NCI-H526 treated with DMSO at 0.1 percent for 48 hours (cell line): ENCODE measurements at regions not wholly inside any gene's neighbourhood (a gene's known extent, or its start where the extent isn't known, plus 50 kb on each side); places are given as distances from the start of the nearest gene placed in this dataset.

Experiments
- DNase-seq: peaks from one replicate; lab custom pipeline; 2025; lab: John Stamatoyannopoulos, UW

GRCh38 chr11:70570693-70571395 is 172.5 kb downstream of the CTTN start:
- DNase-seq = no peak

- DNase-seq = no peak
These were observed 174.6 kb downstream of the CTTN start for GRCh38 chr11:70572974-70573260.

- no peak for DNase-seq
These were observed 175.4 kb downstream of the CTTN start for GRCh38 chr11:70573701-70574151.

GRCh38 chr11:70574725-70575347 is 176.5 kb downstream of the CTTN start:
- DNase-seq = no peak

- no peak for DNase-seq
These were observed 177.2 kb downstream of the CTTN start for GRCh38 chr11:70575396-70576060.

GRCh38 chr11:70577258-70577603 is 178.9 kb downstream of the CTTN start:
- no peak for DNase-seq

GRCh38 chr11:70577948-70578347 is 179.6 kb downstream of the CTTN start:
- no peak for DNase-seq

- DNase-seq = no peak
These were observed 180.0 kb downstream of the CTTN start for GRCh38 chr11:70578371-70578770.

GRCh38 chr11:70578831-70579230 is 180.5 kb downstream of the CTTN start:
- no peak for DNase-seq

- no peak for DNase-seq
These were observed 181.1 kb downstream of the CTTN start for GRCh38 chr11:70579316-70579955.

GRCh38 chr11:70580036-70580805 is 181.9 kb downstream of the CTTN start:
- no peak for DNase-seq

GRCh38 chr11:70581991-70582885 is 183.9 kb downstream of the CTTN start:
- no peak for DNase-seq

GRCh38 chr11:70582886-70583641 is 184.7 kb downstream of the CTTN start:
- no peak for DNase-seq

- DNase-seq = no peak
These were observed 185.5 kb downstream of the CTTN start for GRCh38 chr11:70583781-70584218.

- DNase-seq = no peak
These were observed 186.3 kb downstream of the CTTN start for GRCh38 chr11:70584498-70585235.

GRCh38 chr11:70585236-70585545 is 186.9 kb downstream of the CTTN start:
- DNase-seq = no peak

- peak; percentile 10 for DNase-seq
These were observed 188.1 kb downstream of the CTTN start for GRCh38 chr11:70586261-70587074.

GRCh38 chr11:70587075-70587389 is 188.7 kb downstream of the CTTN start:
- DNase-seq = no peak

GRCh38 chr11:70590356-70590991 is 192.1 kb downstream of the CTTN start:
- no peak for DNase-seq
